ENCODE measurements at regions not wholly inside any gene's neighbourhood (a gene's known extent, or its start where the extent isn't known, plus 50 kb on each side); places are given as distances from the start of the nearest gene placed in this dataset.

GRCh38 chr4:98711526-98711925, 53.1 kb upstream of the TSPAN5 start:
- POLR2A ChIA-PET = interaction anchor here (0.9 kb wide), 1 partner anchor 41 kb away, joined by 3 read pairs; no protein-coding TSS in a partner anchor

GRCh38 chr4:98710831-98711230, 52.4 kb upstream of the TSPAN5 start:
- Mint-ChIP-seq H3K36me3 (ENCODE audit: insufficient read depth, unreplicated experiment) (no peaks in the 10 kb centered on the region), H3K27me3 (ENCODE audit: insufficient read depth, unreplicated experiment) (no peaks in the 10 kb centered on the region), H3K9me3 (ENCODE audit: unreplicated experiment) (peaks cover 7% of the 10 kb centered on the region), H3K27ac (ENCODE audit: low read depth, unreplicated experiment) (no peak overlapping the region), H3K4me3 (ENCODE audit: unreplicated experiment) (no peak overlapping the region), H3K4me1 (ENCODE audit: insufficient read depth, unreplicated experiment) (no peaks in the 10 kb centered on the region)
- BruUV-seq (replicated peaks) = no TSS peak
- intact Hi-C loops (cut with micrococcal nuclease) = no loop called here
- POLR2A ChIA-PET = no interaction called here
- no peak for DNase-seq (ENCODE audit: unreplicated experiment)
- CTCF ChIA-PET = no interaction called here
- no peak for TF ChIP-seq CTCF (IDR thresholded peaks at IDR 0.05; ENCODE audit: unreplicated experiment)

More at GRCh38 chr4:98711526-98711925, 53.1 kb upstream of the TSPAN5 start:
- TF ChIP-seq CTCF (IDR thresholded peaks at IDR 0.05; ENCODE audit: unreplicated experiment) = no peak
- Mint-ChIP-seq H3K9me3 (ENCODE audit: unreplicated experiment) (peaks cover 7% of the 10 kb centered on the region), H3K27ac (ENCODE audit: low read depth, unreplicated experiment) (no peak overlapping the region), H3K4me1 (ENCODE audit: insufficient read depth, unreplicated experiment) (no peaks in the 10 kb centered on the region), H3K27me3 (ENCODE audit: insufficient read depth, unreplicated experiment) (no peaks in the 10 kb centered on the region), H3K4me3 (ENCODE audit: unreplicated experiment) (no peak overlapping the region), H3K36me3 (ENCODE audit: insufficient read depth, unreplicated experiment) (no peaks in the 10 kb centered on the region)
- intact Hi-C loops (cut with micrococcal nuclease) = no loop called here
- CTCF ChIA-PET = no interaction called here
- DNase-seq (ENCODE audit: unreplicated experiment) = no peak
- BruUV-seq (replicated peaks) = no TSS peak

Measured in MCF 10A (cell line).